Middle frontal gyrus (tissue), 1 donor: ENCODE measurements at regions not wholly inside any gene's neighbourhood (a gene's known extent, or its start where the extent isn't known, plus 50 kb on each side); places are given as distances from the start of the nearest gene placed in this dataset.
"Not testable (repeated sequence)": the region's sequence is repeated elsewhere in the genome, so short reads cannot be mapped to it uniquely, and the experiment has no call there.

Source experiments
- DNase-seq: peaks from one replicate; pipeline ENCODE4 v3.0.0-alpha.2; 2015; ENCODE audit warnings: low spot score; ENCODE audit errors: extremely low spot score

DNA sequence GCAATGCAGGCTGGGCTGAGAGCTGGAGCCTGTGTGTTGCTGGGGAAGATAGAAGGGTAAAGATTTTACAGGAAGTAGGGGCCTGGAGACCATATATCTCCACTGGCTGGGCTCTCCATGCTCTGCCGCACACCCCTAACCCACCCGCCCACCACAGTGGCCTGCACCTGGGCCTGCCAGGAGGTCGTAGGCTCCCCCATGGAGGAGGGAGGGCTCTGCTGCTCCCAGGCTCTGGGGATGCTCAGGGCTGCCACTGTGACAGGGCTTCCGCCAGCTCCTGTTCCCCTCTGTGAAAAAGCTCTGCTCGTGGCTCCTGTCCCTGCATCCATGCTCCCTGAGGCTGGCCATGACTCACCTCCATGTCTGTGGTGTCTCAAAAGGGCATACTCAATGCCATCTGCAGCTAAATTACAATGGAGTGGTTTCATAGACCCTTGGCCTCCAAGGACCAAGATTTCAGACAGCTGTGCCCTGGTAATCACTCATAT, 106.0 kb downstream of the CXCL12 start:
- no peak for DNase-seq

DNA sequence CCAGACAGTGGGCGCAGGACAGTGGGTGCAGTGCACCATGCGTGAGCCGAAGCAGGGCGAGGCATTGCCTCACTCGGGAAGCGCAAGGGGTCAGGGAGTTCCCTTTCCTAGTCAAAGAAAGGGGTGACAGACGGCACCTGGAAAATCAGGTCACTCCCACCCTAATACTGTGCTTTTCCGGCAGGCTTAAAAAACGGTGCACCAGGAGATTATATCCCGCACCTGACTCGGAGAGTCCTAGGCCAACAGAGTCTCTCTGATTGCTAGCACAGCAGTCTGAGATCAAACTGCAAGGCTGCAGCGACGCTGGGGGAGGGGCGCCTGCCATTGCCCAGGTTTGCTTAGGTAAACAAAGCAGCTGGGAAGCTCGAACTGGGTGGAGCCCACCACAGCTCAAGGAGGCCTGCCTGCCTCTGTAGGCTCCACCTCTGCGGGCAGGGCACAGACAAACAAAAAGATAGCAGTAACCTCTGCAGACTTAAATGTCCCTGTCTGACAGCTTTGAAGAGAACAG, 116.4 kb downstream of the CXCL12 start:
- not testable (repeated sequence) for DNase-seq

DNA sequence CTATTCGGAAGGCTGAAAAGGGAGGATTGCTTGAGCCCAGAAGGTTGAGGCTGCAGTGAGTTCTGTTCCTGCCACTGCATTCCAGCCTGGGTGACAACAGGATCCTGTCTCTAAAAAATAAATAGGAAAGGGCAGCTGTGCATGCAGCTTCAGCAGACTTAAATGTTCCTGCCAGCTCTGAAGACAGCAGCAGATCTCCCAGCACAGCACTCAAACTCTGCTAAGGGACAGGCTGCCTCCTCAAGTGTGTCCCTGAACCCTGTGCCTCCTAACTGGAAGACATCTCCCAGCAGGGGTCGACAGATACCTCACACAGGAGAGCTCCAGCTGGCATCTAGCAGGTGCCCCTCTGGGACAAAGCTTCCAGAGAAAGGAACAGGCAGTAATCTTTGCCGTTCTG, 117.9 kb downstream of the CXCL12 start:
- no peak for DNase-seq

DNA sequence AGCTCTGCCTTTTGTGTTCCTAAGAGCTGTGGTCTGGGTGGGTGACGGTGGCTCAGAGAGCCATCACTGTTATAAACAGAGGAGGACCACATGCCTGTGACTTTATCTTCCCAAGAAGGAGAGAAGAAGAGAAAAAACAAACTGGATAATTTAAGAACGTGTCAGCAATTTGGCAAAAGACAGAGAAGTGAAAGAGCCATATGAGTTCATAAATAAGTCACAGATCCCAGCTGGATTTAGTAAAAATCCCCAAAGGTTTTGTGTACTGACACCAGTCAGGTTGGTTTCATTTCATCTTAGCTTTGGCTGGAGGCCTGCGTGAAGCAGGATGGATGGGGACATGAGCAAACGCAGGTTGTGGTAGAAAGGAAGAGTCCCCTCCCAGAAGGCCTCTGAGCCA, 120.7 kb downstream of the CXCL12 start:
- DNase-seq: no peak

DNA sequence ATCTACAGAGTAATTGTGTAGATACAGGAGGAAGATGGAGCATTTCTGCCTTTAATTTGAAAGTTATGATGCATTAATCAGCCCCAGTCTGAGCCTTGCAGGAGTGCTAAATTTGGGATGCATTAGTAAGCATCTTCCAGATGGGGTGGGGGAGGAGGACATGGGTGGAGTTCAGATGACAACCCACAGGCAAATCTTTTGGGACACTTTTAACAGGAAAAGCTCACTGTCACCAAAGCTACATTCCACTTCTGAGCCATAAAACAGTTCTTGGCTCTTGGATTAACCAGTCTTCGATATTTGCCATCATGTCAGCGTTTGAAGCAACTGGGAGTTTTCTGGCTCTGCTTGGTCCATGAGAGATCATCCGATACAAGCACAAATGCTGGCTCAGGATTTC, 121.1 kb downstream of the CXCL12 start:
- no peak for DNase-seq

DNA sequence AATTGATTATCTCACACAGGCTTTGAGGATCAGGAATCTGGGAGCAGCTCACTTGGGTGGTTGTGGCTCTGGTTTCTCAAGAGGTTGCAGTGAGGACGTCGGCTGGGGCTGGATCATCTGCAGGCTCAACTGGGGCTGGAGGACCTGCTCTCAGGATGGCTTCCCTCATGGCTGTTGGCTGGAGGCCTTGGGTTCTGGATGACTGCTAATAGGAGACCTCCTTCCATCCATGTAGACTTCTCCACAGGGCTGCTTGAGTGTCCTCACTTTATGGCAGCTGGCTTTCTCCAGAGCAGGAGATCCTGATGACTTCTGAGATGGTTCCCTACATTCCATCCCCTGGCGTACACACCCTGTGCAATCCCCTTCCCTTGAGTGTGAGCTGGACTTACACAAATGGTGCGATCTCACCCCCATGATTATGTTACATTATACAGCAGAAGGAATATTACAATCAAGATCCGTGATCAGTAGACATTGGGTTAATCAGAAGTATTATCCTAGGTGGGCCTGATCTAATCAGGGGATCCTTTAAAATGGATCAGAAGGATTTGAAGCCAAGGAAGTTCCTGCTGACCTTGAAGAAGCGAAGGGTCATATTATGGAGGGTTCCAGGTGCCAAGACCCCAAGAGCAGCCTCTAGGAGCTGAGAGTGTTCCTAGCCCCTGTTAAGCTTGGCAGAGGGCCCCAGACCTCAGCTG, 122.2 kb downstream of the CXCL12 start:
- no peak for DNase-seq

DNA sequence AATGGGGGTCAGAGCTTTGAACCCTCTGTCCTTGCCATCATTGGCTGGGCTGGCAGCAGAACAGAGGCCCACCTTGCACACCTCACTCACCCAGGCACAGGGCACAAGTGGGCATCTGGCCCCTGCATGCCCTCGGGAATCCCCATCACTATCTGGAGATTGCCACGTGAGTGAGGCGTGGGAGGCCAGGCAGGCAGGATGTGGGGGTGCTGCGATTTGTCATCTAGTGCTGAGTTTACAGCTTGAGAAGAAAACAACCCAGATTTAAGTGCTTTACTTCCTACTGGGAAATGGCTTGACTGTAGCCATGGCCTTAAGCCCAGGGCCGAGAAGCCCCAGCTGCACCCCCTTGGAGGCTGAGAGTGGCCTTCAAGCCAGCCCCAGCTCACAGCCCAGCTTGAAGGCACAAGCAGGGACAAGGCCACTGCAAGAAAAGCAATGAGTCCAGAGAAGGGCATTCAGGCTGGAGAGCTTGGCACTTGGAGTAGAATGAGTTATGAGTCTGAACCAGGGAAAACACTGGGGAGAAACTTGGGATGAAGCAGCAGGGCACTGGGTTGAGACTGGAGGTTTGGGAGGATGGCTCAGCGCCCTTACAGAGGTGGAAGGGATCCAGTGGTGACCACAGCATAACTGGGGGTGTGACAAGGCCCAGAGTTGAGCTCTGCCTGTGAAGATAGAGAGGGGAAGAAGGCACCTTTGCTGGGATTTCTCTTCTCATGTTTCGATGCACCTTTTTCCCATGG, 123.0 kb downstream of the CXCL12 start:
- DNase-seq: no peak

DNA sequence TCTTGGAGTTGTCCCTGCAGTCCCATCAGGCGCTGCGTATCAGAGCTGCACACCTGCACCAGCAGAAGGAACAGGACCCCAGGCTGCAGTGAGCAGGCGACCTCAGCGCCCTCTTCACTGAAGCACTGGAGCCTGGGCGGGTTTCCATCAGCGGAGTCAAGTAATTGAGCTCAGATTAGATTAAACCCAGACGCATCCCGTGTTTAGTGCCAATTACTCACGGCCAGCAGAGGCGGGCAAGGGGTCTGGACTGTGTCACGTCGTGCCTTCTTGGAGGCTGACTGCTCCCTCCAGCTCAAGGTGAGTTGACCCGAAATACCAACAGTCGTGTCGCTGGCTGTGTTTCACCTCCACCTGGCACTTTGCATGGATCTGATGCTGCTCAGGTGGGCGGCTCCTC, 123.6 kb downstream of the CXCL12 start:
- DNase-seq: no peak

DNA sequence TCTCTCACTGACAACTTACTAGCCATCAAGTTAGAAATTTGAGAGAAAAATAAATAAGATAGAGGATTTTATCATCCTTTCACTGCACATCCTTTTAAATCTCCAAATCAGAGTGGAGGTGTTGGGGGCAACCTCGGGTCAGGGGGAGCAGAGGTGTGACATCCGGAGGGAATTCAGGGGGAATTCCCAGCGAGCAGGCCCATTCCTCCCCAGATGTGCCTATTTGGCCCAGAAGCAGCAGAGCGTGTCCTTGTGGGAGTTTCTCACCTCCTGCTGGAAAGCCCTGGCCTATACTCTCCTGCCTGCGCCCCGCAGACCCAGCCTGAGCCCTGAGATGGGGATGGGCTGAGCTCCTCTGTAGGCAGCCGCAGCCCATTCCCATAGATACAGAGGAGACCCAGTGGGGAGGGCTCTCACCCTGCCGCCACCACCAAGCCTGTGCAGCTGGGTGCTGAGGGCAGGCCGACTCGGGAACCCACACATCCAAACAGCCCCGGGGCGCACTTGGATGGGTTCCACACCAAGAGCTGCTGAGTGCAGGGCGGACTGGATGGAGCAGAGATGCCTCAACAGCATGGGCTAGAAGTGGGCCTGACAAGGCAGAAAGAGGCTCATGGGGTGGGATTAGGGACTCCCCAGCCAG, 124.5 kb downstream of the CXCL12 start:
- no peak for DNase-seq

DNA sequence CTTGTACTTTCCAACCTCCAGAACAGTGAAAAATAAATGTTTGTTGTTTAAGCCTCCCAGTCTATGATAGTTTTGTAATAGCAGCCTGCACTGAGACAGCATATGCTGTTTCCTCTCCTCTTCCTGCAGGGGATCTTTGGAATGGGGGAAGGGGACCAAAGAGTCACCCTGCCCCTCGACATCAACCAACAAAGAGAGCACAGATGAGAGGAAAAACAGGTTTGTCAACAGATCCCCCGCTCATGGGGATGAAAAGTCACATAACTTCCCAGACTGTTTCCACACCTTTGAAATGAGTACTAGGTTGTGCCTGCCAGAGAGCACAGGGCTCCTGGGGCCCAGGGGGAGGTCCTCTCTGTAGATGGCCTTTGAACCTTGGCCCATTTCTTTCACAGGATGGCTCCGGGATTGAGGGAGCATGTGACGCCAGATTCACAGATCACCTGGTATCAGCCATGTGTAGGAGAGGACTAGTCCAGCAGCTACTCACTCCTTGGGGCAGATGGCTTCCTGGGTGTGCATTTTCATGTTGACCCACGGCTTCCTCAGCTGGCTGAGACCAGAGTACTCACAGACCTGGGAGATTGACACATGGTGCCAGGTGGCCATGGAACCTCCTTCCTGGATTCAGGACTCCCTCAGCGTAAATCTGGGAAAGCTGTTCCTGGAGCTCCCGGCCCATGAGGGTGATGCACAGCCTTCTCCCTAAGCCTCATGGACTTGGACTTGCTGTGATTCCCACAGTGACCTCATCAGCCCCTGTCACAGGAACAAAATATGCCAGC, 125.6 kb downstream of the CXCL12 start:
- DNase-seq: no peak

DNA sequence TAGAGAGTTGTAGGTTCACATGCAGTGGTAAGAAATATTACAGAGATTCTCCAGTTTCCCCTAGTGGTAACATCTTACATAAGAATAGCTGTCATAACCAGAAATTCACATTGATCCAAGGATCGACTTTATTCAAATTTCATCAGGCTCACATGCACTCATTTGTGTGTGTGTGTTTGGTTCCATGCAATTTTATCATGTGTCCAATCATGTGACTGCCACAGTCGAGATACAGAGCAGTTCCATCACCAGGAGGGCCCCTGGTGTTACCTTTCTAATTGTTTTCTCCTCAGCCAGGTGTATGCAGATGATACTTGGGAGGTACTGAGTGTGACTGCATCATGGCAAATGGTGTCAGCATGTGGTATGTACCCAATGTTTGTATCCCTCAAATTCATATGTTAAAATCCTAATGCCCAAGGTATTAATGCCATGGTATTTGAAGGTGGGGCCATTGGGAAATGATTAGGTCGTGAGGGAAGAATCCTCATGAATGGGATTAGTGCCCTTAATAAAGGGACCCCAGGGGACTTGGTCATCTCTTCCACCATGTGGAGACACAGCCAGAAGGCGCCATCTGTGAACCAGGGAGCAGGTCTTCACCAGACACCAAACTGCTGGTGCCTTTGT, 126.3 kb downstream of the CXCL12 start:
- no peak for DNase-seq

DNA sequence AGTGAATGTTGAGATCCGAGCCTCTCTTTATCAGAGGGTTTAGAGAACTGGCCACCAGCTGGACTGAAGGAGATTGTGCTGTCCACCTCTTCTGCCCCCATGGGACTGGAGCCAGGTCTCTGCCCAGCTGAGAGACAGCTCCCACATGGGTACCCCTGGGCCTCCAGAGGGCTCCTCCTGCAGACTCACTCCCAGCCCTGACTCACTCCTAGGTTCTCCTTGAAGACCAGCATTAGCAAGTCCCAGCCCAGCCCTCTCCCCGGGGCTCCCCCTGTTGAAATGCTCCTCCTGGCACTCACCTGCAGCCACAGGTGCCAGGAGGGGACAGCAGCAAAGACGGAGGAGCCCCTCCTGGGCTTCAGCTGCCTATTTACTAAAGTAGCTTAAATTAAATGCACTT, 126.9 kb downstream of the CXCL12 start:
- DNase-seq: no peak

DNA sequence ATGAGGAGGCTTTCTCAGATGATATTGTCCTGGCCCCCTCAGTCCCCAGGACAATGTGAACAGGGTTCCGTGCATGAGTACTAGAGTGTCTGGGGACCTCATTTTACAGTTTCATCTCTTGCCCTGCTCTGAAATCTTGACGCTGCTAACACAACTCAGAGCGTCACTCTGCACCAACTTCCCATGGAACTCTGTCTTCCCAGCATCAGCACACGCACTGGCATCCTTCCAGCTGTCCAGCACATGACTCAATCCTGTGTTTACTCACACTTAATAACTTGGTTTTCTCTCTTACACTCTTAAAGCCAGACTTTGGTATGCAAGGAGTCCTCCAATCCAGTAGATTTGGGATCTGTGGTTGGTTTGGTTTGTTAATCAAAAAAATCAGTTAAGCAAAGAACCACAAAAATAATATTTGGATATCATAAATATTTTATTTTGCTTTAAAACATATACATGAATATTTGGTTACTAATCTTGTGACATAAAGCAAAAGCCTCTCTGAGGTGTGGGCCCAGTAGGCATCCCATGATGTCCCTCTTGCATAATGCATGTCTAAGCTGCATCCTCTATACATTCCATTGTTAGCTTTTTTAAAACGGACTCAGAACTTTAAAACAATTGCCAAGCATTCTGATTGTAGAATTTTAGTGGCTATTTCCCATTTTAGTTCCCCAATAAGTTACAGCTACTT, 131.0 kb downstream of the CXCL12 start:
- no peak for DNase-seq

DNA sequence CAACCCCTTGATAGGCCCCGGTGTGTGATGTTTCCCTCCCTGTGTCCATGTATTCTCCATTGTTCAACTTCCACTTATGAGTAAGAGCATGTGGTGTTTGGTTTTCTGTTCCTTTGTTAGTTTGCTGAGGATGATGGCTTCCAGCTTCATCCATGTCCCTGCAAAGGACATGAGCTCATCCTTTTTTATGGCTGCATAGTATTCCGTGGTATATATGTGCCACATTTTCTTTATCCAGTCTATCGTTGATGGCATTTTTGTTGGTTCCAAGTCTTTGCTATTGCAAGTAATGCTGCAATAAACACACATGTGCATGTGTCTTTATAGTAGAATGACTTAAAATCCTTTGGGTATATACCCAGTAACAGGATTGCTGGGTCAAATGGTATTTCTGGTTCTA, 132.3 kb downstream of the CXCL12 start:
- DNase-seq: not testable (repeated sequence)

DNA sequence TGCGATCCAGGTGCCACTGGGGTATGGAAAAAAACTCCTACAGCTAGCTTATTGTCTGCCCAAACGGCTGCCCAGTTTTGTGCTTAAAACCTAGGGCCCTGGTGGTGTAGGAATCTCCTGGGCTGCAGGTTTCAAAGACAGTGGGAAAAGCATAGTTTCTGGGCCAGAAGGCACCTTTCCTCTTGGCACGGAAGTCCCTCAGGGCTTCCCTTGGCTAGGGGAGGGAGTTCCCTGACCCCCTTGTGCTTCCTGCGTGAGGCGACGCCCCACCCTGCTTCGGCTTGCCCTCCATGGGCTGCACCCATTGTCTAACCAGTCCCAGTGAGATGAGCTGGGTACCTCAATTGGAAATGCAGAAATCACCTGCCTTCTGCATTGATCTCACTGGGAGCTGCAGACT, 135.0 kb downstream of the CXCL12 start:
- DNase-seq: not testable (repeated sequence)

DNA sequence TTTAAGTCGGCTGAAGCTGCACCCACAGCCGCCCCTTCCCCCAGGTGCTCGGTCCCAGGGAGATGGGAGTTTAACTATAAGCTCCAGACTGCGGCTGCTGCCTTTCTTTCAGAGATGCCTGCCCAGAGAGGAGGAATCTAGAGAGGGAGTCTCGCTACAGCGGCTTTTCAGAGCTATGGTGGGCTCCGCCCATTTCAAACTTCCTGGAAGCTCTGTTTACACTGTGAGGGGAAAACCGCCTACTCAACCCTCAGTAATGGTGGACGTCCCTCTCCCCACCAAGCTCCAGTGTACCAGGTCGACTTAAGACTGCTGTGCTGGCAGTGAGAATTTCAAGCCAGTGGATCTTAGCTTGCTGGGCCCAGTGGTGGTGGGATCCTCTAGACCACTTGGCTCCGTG, 135.4 kb downstream of the CXCL12 start:
- DNase-seq: no peak

DNA sequence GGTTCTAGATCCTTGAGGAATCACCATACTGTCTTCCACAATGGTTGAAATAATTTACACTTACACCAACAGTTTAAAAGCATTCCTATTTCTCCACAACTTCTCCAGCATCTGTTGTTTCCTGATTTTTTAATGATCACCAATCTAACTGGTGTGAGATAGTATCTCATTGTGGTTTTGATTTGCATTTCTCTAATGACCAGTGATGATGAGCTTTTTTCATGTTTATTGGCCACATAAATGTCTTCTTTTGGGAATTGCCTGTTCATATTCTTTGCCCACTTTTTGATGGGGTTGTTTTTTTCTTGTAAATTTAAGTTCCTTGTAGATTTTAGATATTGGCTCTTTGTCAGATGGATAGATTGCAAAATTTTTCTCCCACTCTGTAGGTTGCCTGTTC, 138.2 kb downstream of the CXCL12 start:
- not testable (repeated sequence) for DNase-seq

DNA sequence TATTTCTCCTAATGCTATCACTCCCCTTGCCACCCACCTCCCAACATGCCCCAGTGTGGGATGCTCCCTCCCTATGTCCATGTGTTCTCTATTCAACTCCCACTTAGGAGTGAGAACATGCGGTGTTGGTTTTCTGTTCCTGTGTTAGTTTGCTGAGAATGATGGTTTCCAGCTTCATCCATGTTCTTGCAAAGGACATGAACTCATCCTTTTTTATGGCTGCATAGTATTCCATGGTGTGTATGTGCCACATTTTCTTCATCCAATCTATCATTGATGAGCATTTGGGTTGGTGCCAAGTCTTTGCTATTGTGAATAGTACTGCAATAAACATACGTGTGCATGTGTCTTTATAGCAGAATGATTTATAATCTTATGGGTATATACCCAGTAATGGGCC, 138.6 kb downstream of the CXCL12 start:
- DNase-seq: not testable (repeated sequence)

DNA sequence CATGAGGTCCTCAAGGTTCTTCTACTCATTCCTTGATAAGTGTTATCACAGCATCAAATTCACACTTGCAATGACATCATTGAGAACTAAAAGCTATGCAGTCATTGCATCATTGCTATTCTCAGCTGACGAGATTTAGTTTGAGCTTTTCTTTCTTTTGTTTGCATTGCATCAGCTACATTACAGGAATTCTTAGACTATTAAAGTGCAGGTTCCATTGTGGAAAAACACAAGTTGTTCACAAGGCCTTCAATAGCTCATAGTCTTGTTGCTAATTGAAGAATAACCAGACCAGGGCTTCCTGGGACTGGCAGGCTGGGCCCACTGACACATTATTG, 139.3 kb downstream of the CXCL12 start:
- no peak for DNase-seq
